Stimulated activated CD8-positive, alpha-beta memory T cell treated with anti-CD3 and anti-CD28 coated beads, Interleukin-12 subunit alpha, Interleukin-12 subunit beta, amount 100 ng/mL, for 1 hour (primary cell): ENCODE measurements at regions not wholly inside any gene's neighbourhood (a gene's known extent, or its start where the extent isn't known, plus 50 kb on each side); places are given as distances from the start of the nearest gene placed in this dataset.

Experiments
- DNase-seq: peaks from one replicate; pipeline ENCODE4 v3.0.0-alpha.2; 2020; ENCODE audit warnings: low read depth

DNA sequence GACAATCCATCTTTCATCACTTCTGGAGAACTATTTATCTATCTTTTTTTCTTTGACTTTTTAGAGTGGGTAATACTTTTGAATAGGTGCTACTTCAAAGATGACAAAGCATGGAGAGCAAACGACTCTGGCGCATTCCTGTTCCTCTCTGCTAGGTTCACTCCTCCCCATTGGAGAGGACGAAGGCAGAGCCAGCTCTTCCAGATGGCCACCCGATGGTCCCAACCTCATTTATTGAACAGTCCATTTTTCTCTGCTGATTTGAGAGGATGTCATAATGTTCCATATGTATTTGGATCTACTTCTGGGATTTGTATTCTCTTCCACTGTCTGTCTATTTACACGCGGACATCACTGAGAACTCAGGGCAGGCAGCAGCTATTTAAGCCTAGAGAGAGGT lies 284.3 kb upstream of the CXCR4 start:
- no peak for DNase-seq

- DNase-seq, result no peak
These were observed 281.8 kb upstream of the CXCR4 start for GRCh38 chr2:136399667-136400289.

- DNase-seq, result no peak
These were observed 277.6 kb upstream of the CXCR4 start for GRCh38 chr2:136395582-136395981.

- DNase-seq, result no peak
These were observed 276.4 kb upstream of the CXCR4 start for GRCh38 chr2:136394136-136395060.

DNA sequence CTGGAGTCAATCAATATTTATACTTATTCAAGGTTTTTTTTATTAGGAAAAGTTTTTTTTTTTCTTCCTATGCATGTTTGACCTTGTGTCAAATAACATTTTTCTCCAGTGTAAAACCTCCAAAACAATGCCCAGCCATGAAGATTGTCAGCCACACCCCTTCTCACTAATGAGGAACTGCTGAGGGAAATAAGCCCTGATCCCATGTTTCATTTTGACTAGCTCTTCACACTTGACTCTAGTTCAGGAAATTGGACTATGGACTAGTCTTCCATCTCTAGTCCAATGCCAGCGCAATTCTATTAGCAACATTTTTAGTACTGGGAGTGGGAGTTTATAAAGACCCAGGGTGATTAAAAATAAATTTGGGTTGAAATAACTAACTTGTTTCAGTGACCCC lies 275.6 kb upstream of the CXCR4 start:
- no peak for DNase-seq

DNA sequence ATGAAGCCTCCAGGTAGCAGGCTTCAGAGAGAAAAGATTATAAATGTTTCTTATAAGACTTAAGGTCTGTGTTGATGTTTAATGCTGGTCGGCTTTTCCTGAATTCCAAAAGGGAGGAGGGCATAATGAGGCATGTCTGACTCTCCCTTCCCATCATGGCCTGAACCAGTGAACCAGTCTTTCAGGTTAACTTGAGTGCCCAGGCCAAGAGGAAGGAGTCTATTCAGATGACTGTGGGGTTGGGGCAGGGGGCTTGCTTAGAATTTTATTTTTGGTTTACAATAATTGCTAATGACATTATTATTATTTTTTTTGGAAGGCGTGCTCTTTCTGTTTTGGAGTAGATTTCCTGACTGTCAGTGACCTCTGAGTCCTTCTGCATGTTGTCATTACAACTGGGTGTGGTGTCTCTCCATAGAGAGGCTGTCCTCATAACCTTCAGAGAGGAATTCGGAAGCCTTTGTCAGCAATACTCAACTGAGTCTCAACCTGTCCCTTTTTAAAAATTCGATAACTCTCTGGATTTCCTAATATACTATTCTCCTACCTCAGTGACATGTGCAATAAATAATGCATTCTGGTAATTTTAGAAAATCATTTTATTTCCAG lies 275.1 kb upstream of the CXCR4 start:
- no peak for DNase-seq

DNA sequence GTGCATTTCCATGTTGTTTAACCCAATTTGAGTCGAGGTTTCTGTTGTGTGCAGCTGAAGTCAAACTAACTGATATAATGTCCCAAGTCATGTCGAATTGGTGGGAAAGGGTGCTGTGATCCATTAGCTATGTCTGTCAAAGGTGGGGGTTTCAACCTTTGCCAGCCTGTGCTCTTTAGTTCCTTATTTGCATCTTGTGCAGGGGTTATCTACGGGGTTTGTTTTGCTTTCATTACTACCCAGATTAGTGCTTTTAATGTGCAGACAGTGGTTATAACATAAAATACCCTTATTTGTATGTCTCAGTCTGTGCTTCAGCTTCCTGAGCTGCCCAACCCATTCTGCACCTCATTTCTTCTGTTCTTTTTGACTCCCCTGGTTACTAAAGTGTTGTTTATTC lies 271.9 kb upstream of the CXCR4 start:
- no peak for DNase-seq

- no peak for DNase-seq
These were observed 268.1 kb upstream of the CXCR4 start for GRCh38 chr2:136386046-136386445.

- DNase-seq, result peak; percentile 22
These were observed 266.8 kb upstream of the CXCR4 start for GRCh38 chr2:136384531-136385303.

DNA sequence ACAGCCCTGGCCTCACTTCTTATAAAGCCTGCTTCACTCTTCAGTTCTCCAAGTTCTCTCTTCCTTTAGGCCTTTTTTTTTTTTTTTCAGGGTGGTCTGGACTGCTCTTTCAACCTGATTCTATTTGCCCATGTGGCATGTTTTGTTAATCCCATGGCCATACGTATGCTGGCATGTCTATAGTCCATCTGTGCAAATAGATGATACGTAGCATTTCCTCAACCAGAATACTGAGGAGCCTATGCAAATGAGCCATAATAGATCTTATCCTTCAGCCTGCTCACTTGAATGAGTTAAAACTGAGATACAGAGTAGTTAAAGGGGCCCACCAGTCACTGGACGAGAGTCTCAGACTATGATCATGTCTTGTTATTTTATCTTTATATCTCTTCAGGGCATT lies 265.2 kb upstream of the CXCR4 start:
- no peak for DNase-seq

- DNase-seq, result peak; percentile 32
These were observed 264.0 kb upstream of the CXCR4 start for GRCh38 chr2:136381722-136382633.

DNA sequence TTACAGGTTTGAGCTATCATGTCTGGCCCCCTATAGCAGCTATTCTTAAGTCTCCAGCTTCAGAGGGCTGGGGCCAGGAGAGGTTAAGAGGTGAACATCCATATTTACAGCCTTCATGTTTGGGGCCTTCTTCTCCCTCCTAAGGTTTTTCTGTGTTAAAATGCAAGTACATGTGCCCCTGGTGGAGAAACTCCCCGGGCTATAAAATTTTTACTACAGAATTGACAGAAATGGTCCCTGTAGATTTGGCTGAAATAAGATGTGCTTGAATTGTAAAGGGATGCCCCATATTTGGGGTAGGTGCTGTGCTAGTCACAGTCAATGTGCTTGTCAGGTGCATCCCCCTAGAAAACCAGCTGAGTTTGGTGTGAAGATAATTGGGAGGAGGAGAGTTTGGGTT lies 263.3 kb upstream of the CXCR4 start:
- no peak for DNase-seq

GRCh38 chr2:136378712-136379595 lies 261.0 kb upstream of the CXCR4 start:
- peak; percentile 61 for DNase-seq

- DNase-seq, result no peak
These were observed 259.8 kb upstream of the CXCR4 start for GRCh38 chr2:136377423-136378382.

DNA sequence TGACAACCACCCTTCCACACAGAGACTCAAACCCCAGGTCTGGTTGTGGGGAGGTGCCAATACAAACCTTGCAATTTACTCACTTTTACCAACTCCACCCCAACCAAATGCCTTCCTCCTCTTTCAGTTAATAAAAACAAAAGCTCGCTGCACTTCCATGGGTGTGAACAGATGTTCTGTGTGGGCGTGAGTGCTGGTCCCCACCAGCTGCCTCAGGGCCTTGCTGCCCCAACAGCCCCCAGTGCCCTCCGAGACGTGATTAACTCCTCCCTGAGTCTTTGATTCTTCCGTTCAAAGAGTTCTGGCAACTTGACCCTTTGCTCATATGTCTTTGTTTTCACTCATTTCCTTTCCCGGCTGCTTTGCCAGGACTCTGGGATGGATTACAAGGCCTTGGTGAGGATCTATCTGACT lies 258.9 kb upstream of the CXCR4 start:
- DNase-seq, result no peak

GRCh38 chr2:136376211-136376610 lies 258.3 kb upstream of the CXCR4 start:
- no peak for DNase-seq

GRCh38 chr2:136375017-136375901 lies 257.3 kb upstream of the CXCR4 start:
- no peak for DNase-seq

DNA sequence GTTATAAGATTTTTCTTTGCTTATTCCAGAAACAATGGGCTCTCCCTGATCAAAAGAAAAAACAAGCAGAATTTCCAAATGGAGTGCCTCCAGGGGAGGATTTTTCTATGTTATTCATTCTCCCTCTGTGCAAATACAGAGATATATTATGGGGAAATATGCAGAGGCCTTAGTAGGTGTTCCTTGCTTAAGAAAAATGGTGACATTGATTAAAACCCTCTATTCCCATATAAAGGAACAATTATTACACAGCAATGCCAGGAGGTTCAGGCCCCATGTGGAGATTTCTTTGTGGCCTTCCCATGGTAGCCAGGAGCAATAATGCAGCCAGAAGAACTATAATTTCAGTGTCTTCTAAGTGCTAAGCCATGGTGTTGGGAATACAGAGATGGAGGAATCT lies 255.9 kb upstream of the CXCR4 start:
- DNase-seq, result no peak
